IPS-NIHi7 (cell line): ENCODE measurements at regions not wholly inside any gene's neighbourhood (a gene's known extent, or its start where the extent isn't known, plus 50 kb on each side); places are given as distances from the start of the nearest gene placed in this dataset.
"Not testable (repeated sequence)": the region's sequence is repeated elsewhere in the genome, so short reads cannot be mapped to it uniquely, and the experiment has no call there.

Source experiments
- DNase-seq: peaks from one replicate; pipeline ENCODE4 v3.0.0; 2012; ENCODE audit warnings: mixed read lengths; ENCODE audit errors: extremely low spot score

- DNase-seq: no peak
Measured at GRCh38 chr10:4448030-4448429, 378.0 kb upstream of the AKR1E2 start.

- no peak for DNase-seq
Measured at GRCh38 chr10:4443419-4443818, 382.6 kb upstream of the AKR1E2 start.

GRCh38 chr10:4442296-4442695, 383.7 kb upstream of the AKR1E2 start:
- no peak for DNase-seq

GRCh38 chr10:4440260-4440659, 385.7 kb upstream of the AKR1E2 start:
- DNase-seq: no peak

- no peak for DNase-seq
Measured at GRCh38 chr10:4437791-4438190, 388.2 kb upstream of the AKR1E2 start.

GRCh38 chr10:4437061-4437460, 388.9 kb upstream of the AKR1E2 start:
- DNase-seq: no peak

GRCh38 chr10:4436103-4436502, 389.9 kb upstream of the AKR1E2 start:
- DNase-seq: no peak

GRCh38 chr10:4434516-4435071, 391.4 kb upstream of the AKR1E2 start:
- no peak for DNase-seq

- no peak for DNase-seq
Measured at GRCh38 chr10:4434105-4434504, 391.9 kb upstream of the AKR1E2 start.

- no peak for DNase-seq
Measured at GRCh38 chr10:4431114-4431863, 394.7 kb upstream of the AKR1E2 start.

- no peak for DNase-seq
Measured at GRCh38 chr10:4429571-4429970, 396.4 kb upstream of the AKR1E2 start.

GRCh38 chr10:4427532-4427931, 398.5 kb upstream of the AKR1E2 start:
- no peak for DNase-seq

GRCh38 chr10:4426866-4427265, 399.1 kb upstream of the AKR1E2 start:
- DNase-seq: no peak

- DNase-seq: no peak
Measured at GRCh38 chr10:4409319-4409718, 416.7 kb upstream of the AKR1E2 start.

GRCh38 chr10:4407783-4408182, 418.2 kb upstream of the AKR1E2 start:
- no peak for DNase-seq

- DNase-seq: no peak
Measured at GRCh38 chr10:4405828-4406227, 420.2 kb upstream of the AKR1E2 start.

- DNase-seq: no peak
Measured at GRCh38 chr10:4403638-4404252, 422.3 kb upstream of the AKR1E2 start.

GRCh38 chr10:4401080-4401479, 424.9 kb upstream of the AKR1E2 start:
- DNase-seq: not testable (repeated sequence)

- DNase-seq: no peak
Measured at GRCh38 chr10:4399556-4399955, 426.5 kb upstream of the AKR1E2 start.

- no peak for DNase-seq
Measured at GRCh38 chr10:4398602-4399001, 427.4 kb upstream of the AKR1E2 start.

GRCh38 chr10:4397337-4397736, 428.7 kb upstream of the AKR1E2 start:
- DNase-seq: no peak

- no peak for DNase-seq
Measured at GRCh38 chr10:4396401-4397283, 429.4 kb upstream of the AKR1E2 start.
